HEK293 (cell line): ENCODE measurements at regions not wholly inside any gene's neighbourhood (a gene's known extent, or its start where the extent isn't known, plus 50 kb on each side); places are given as distances from the start of the nearest gene placed in this dataset.

Source experiments
- CTCF ChIA-PET: fragments of 350-600 bp; formaldehyde crosslinking; extraction: SDS; loops from one replicate; lab custom pipeline; 2021; ENCODE audit warnings: antibody characterized with exemption; lab: Yijun Ruan, JAX
- POLR2A ChIA-PET: fragments of 300-600 bp; formaldehyde crosslinking; extraction: SDS; loops from one replicate; lab custom pipeline; 2020; ENCODE audit warnings: antibody characterized with exemption, inconsistent platforms; lab: Yijun Ruan, JAX
- H3K27ac ChIP-seq: fragments of 200-500 bp; sonication (Bioruptor generic); 2 replicates; pipeline ENCODE4 v1.5.1; 2014; ENCODE audit warnings: low read depth, low read length, control low read depth, inconsistent platforms; ENCODE audit errors: extremely low read depth
- H3K36me3 ChIP-seq, 2 experiments: fragments of 200-500 bp in 1 of 2; sonication (Bioruptor generic) in 1 of 2; 1 replicate in 1 of 2; 2 replicates in 1 of 2; pipeline ENCODE4 v1.5.1; 2014 to 2017; ENCODE audit warnings: inconsistent platforms in 2 of 2, low read length in 2 of 2; ENCODE audit not compliant: control insufficient read depth in 2 of 2, insufficient read depth in 1 of 2
- H3K4me1 ChIP-seq: fragments of 200-500 bp; sonication (Bioruptor generic); 2 replicates; pipeline ENCODE4 v1.5.1; 2014; ENCODE audit warnings: mild to moderate bottlenecking, low read length, inconsistent platforms; ENCODE audit not compliant: control insufficient read depth, insufficient read depth
- H3K4me3 ChIP-seq: 2 replicates; pipeline ENCODE4 v1.5.1; 2011; ENCODE audit warnings: low read depth, mild to moderate bottlenecking, control low read depth, low read length, moderate library complexity
- H3K9me3 ChIP-seq: fragments of 200-500 bp; sonication (Bioruptor generic); 2 replicates; pipeline ENCODE4 v1.5.1; 2014; ENCODE audit warnings: low read depth, low read length, inconsistent platforms; ENCODE audit not compliant: control insufficient read depth, insufficient read depth
- BCL11A ChIP-seq: fragments of 450-650 bp; formaldehyde crosslinking; IDR thresholded peaks from 2 replicates; pipeline ENCODE4 v1.5.1; 2016; ENCODE audit warnings: low read depth, missing biosample characterization, missing genetic modification characterization
- GLI2 ChIP-seq: fragments of 450-650 bp; formaldehyde crosslinking; IDR thresholded peaks from 2 replicates; pipeline ENCODE4; 2017; ENCODE audit warnings: missing biosample characterization, missing genetic modification characterization, low read depth, borderline replicate concordance
- GLIS2 ChIP-seq: fragments of 450-650 bp; formaldehyde crosslinking; IDR thresholded peaks from 2 replicates; pipeline ENCODE4 v1.5.1; 2016; ENCODE audit warnings: missing biosample characterization, missing genetic modification characterization
- PRDM1 ChIP-seq: fragments of 450-650 bp; formaldehyde crosslinking; IDR thresholded peaks from 2 replicates; pipeline ENCODE4; 2016; ENCODE audit warnings: missing biosample characterization, missing genetic modification characterization
- SALL2 ChIP-seq: fragments of 450-650 bp; formaldehyde crosslinking; IDR thresholded peaks from 2 replicates; pipeline ENCODE4 v1.5.0; 2017; ENCODE audit warnings: missing biosample characterization, mild to moderate bottlenecking, missing genetic modification characterization, borderline replicate concordance
- SP2 ChIP-seq: fragments of 450-650 bp; formaldehyde crosslinking; IDR thresholded peaks from 2 replicates; pipeline ENCODE4 v1.5.1; 2016; ENCODE audit warnings: missing biosample characterization, missing genetic modification characterization
- ZBTB21 ChIP-seq: fragments of 450-650 bp; formaldehyde crosslinking; IDR thresholded peaks from 2 replicates; pipeline ENCODE4 v1.5.1; 2017; ENCODE audit warnings: missing biosample characterization, missing genetic modification characterization
- ZNF112 ChIP-seq: fragments of 450-650 bp; formaldehyde crosslinking; IDR thresholded peaks from 2 replicates; pipeline ENCODE4 v1.5.0; 2017; ENCODE audit warnings: missing biosample characterization, missing genetic modification characterization
- ZNF114 ChIP-seq: fragments of 450-650 bp; formaldehyde crosslinking; IDR thresholded peaks from 2 replicates; pipeline ENCODE4 v1.5.0; 2017; ENCODE audit warnings: missing biosample characterization, missing genetic modification characterization
- ZNF133 ChIP-seq: fragments of 450-650 bp; formaldehyde crosslinking; IDR thresholded peaks from 2 replicates; pipeline ENCODE4 v1.5.1; 2016; ENCODE audit warnings: missing biosample characterization, missing genetic modification characterization
- ZNF184 ChIP-seq: fragments of 450-650 bp; IDR thresholded peaks from 2 replicates; pipeline ENCODE4 v1.5.1; 2018; ENCODE audit warnings: missing biosample characterization, mild to moderate bottlenecking, missing genetic modification characterization
- ZNF596 ChIP-seq: fragments of 450-650 bp; IDR thresholded peaks from 2 replicates; pipeline ENCODE4 v1.5.0; 2018; ENCODE audit warnings: missing biosample characterization, mild to moderate bottlenecking, missing genetic modification characterization, moderate library complexity
- ZSCAN16 ChIP-seq: fragments of 450-650 bp; formaldehyde crosslinking; IDR thresholded peaks from 2 replicates; pipeline ENCODE4 v1.5.1; 2016; ENCODE audit warnings: missing biosample characterization, missing genetic modification characterization
- TF ChIP-seq, protein P1 (sequence below): fragments of 450-650 bp; formaldehyde crosslinking; IDR thresholded peaks from 2 replicates; pipeline ENCODE4 v1.5.1; 2016; ENCODE audit warnings: missing biosample characterization, missing genetic modification characterization
- TF ChIP-seq, protein P2 (sequence below): fragments of 450-650 bp; formaldehyde crosslinking; conservative IDR thresholded peaks from 2 replicates; pipeline ENCODE4 v1.5.1; 2016; ENCODE audit warnings: low read depth, missing biosample characterization, missing genetic modification characterization
- TF ChIP-seq, protein P3 (sequence below): fragments of 450-650 bp; formaldehyde crosslinking; conservative IDR thresholded peaks from 2 replicates; pipeline ENCODE4 v1.5.1; 2016; ENCODE audit warnings: low read depth, missing biosample characterization, missing genetic modification characterization
- TF ChIP-seq, protein P4 (sequence below): fragments of 450-650 bp; formaldehyde crosslinking; IDR thresholded peaks from 2 replicates; pipeline ENCODE4 v1.5.1; 2016; ENCODE audit warnings: missing biosample characterization, missing genetic modification characterization
- TF ChIP-seq, protein P5 (sequence below): fragments of 450-650 bp; formaldehyde crosslinking; IDR thresholded peaks from 2 replicates; pipeline ENCODE4 v1.5.1; 2016; ENCODE audit warnings: missing biosample characterization, missing genetic modification characterization
- TF ChIP-seq, protein P6 (sequence below): fragments of 450-650 bp; formaldehyde crosslinking; IDR thresholded peaks from 2 replicates; pipeline ENCODE4 v1.5.1; 2016; ENCODE audit warnings: missing biosample characterization, missing genetic modification characterization

DNA sequence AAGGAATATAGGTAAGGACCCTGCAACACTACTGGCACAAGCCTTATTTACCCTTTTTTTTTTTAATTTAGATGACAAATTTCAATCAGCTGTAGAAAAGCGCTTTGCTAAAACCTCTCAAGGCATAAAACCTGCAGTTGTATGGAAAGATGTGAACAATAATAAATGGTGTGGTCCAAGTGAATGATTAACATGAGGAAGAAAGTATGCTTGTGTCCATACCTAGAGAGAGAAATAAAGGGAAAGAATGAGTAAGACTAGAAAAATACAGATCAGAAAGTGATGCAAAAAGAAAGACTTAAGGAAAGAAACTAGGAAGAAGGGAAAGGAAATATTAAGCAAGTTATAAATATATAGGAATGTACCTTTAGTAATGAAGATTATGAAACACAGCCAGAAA lies 119.2 kb upstream of the SCN7A start:
- POLR2A ChIA-PET, result no interaction called here
- no peak overlapping the region for H3K27ac ChIP-seq
- no peak for TF ChIP-seq SALL2 (tag by site-specific recombination)
- no peak for TF ChIP-seq SP2 (tag by site-specific recombination)
- TF ChIP-seq, protein P1, sequence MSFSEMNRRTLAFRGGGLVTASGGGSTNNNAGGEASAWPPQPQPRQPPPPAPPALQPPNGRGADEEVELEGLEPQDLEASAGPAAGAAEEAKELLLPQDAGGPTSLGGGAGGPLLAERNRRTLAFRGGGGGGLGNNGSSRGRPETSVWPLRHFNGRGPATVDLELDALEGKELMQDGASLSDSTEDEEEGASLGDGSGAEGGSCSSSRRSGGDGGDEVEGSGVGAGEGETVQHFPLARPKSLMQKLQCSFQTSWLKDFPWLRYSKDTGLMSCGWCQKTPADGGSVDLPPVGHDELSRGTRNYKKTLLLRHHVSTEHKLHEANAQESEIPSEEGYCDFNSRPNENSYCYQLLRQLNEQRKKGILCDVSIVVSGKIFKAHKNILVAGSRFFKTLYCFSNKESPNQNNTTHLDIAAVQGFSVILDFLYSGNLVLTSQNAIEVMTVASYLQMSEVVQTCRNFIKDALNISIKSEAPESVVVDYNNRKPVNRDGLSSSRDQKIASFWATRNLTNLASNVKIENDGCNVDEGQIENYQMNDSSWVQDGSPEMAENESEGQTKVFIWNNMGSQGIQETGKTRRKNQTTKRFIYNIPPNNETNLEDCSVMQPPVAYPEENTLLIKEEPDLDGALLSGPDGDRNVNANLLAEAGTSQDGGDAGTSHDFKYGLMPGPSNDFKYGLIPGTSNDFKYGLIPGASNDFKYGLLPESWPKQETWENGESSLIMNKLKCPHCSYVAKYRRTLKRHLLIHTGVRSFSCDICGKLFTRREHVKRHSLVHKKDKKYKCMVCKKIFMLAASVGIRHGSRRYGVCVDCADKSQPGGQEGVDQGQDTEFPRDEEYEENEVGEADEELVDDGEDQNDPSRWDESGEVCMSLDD (tag by site-specific recombination), result no peak
- TF ChIP-seq PRDM1, result no peak
- TF ChIP-seq, protein P2, sequence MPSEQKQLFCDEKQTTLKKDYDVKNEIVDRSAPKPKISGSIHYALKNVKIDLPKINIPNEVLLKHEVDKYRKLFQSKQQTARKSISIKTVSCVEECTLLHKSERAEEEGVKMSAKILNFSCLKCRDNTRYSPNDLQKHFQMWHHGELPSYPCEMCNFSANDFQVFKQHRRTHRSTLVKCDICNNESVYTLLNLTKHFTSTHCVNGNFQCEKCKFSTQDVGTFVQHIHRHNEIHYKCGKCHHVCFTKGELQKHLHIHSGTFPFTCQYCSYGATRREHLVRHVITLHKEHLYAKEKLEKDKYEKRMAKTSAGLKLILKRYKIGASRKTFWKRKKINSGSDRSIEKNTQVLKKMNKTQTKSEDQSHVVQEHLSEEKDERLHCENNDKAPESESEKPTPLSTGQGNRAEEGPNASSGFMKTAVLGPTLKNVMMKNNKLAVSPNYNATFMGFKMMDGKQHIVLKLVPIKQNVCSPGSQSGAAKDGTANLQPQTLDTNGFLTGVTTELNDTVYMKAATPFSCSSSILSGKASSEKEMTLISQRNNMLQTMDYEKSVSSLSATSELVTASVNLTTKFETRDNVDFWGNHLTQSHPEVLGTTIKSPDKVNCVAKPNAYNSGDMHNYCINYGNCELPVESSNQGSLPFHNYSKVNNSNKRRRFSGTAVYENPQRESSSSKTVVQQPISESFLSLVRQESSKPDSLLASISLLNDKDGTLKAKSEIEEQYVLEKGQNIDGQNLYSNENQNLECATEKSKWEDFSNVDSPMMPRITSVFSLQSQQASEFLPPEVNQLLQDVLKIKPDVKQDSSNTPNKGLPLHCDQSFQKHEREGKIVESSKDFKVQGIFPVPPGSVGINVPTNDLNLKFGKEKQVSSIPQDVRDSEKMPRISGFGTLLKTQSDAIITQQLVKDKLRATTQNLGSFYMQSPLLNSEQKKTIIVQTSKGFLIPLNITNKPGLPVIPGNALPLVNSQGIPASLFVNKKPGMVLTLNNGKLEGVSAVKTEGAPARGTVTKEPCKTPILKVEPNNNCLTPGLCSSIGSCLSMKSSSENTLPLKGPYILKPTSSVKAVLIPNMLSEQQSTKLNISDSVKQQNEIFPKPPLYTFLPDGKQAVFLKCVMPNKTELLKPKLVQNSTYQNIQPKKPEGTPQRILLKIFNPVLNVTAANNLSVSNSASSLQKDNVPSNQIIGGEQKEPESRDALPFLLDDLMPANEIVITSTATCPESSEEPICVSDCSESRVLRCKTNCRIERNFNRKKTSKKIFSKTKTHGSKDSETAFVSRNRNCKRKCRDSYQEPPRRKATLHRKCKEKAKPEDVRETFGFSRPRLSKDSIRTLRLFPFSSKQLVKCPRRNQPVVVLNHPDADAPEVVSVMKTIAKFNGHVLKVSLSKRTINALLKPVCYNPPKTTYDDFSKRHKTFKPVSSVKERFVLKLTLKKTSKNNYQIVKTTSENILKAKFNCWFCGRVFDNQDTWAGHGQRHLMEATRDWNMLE, result no peak
- TF ChIP-seq, protein P3, sequence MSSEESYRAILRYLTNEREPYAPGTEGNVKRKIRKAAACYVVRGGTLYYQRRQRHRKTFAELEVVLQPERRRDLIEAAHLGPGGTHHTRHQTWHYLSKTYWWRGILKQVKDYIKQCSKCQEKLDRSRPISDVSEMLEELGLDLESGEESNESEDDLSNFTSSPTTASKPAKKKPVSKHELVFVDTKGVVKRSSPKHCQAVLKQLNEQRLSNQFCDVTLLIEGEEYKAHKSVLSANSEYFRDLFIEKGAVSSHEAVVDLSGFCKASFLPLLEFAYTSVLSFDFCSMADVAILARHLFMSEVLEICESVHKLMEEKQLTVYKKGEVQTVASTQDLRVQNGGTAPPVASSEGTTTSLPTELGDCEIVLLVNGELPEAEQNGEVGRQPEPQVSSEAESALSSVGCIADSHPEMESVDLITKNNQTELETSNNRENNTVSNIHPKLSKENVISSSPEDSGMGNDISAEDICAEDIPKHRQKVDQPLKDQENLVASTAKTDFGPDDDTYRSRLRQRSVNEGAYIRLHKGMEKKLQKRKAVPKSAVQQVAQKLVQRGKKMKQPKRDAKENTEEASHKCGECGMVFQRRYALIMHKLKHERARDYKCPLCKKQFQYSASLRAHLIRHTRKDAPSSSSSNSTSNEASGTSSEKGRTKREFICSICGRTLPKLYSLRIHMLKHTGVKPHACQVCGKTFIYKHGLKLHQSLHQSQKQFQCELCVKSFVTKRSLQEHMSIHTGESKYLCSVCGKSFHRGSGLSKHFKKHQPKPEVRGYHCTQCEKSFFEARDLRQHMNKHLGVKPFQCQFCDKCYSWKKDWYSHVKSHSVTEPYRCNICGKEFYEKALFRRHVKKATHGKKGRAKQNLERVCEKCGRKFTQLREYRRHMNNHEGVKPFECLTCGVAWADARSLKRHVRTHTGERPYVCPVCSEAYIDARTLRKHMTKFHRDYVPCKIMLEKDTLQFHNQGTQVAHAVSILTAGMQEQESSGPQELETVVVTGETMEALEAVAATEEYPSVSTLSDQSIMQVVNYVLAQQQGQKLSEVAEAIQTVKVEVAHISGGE (tag by site-specific recombination), result no peak
- TF ChIP-seq, protein P4, sequence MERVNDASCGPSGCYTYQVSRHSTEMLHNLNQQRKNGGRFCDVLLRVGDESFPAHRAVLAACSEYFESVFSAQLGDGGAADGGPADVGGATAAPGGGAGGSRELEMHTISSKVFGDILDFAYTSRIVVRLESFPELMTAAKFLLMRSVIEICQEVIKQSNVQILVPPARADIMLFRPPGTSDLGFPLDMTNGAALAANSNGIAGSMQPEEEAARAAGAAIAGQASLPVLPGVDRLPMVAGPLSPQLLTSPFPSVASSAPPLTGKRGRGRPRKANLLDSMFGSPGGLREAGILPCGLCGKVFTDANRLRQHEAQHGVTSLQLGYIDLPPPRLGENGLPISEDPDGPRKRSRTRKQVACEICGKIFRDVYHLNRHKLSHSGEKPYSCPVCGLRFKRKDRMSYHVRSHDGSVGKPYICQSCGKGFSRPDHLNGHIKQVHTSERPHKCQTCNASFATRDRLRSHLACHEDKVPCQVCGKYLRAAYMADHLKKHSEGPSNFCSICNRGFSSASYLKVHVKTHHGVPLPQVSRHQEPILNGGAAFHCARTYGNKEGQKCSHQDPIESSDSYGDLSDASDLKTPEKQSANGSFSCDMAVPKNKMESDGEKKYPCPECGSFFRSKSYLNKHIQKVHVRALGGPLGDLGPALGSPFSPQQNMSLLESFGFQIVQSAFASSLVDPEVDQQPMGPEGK (tag by site-specific recombination), result no peak
- no peak for TF ChIP-seq ZBTB21 (tag by site-specific recombination)
- no peak for TF ChIP-seq ZNF112 (tag by site-specific recombination)
- TF ChIP-seq, protein P5, sequence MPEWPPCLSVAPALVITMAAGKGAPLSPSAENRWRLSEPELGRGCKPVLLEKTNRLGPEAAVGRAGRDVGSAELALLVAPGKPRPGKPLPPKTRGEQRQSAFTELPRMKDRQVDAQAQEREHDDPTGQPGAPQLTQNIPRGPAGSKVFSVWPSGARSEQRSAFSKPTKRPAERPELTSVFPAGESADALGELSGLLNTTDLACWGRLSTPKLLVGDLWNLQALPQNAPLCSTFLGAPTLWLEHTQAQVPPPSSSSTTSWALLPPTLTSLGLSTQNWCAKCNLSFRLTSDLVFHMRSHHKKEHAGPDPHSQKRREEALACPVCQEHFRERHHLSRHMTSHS (tag by site-specific recombination), result no peak
- TF ChIP-seq, protein P6, sequence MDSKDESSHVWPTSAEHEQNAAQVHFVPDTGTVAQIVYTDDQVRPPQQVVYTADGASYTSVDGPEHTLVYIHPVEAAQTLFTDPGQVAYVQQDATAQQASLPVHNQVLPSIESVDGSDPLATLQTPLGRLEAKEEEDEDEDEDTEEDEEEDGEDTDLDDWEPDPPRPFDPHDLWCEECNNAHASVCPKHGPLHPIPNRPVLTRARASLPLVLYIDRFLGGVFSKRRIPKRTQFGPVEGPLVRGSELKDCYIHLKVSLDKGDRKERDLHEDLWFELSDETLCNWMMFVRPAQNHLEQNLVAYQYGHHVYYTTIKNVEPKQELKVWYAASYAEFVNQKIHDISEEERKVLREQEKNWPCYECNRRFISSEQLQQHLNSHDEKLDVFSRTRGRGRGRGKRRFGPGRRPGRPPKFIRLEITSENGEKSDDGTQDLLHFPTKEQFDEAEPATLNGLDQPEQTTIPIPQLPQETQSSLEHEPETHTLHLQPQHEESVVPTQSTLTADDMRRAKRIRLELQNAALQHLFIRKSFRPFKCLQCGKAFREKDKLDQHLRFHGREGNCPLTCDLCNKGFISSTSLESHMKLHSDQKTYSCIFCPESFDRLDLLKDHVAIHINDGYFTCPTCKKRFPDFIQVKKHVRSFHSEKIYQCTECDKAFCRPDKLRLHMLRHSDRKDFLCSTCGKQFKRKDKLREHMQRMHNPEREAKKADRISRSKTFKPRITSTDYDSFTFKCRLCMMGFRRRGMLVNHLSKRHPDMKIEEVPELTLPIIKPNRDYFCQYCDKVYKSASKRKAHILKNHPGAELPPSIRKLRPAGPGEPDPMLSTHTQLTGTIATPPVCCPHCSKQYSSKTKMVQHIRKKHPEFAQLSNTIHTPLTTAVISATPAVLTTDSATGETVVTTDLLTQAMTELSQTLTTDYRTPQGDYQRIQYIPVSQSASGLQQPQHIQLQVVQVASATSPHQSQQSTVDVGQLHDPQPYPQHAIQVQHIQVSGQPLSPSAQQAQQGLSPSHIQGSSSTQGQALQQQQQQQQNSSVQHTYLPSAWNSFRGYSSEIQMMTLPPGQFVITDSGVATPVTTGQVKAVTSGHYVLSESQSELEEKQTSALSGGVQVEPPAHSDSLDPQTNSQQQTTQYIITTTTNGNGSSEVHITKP (tag by site-specific recombination), result no peak
- TF ChIP-seq GLIS2 (tag by site-specific recombination), result no peak
- TF ChIP-seq BCL11A (tag by site-specific recombination), result no peak
- no peak for TF ChIP-seq ZNF184 (tag by site-specific recombination)
- no peak for TF ChIP-seq ZNF596 (tag by site-specific recombination)
- no peak for TF ChIP-seq ZNF114 (tag by site-specific recombination)
- TF ChIP-seq GLI2 (tag by site-specific recombination), result no peak
- TF ChIP-seq ZNF133, result no peak
- no peak for TF ChIP-seq ZSCAN16 (tag by site-specific recombination)
- TF ChIP-seq, all 188 proteins: peak for 0
- Histone ChIP-seq H3K9me3 (no peaks in the 10 kb centered on the region), H3K36me3 (no peaks in the 10 kb centered on the region), H3K4me3 (no peak overlapping the region), H3K4me1 (no peaks in the 10 kb centered on the region)
- CTCF ChIA-PET, result no interaction called here
